ENCODE measurements at regions not wholly inside any gene's neighbourhood (a gene's known extent, or its start where the extent isn't known, plus 50 kb on each side); places are given as distances from the start of the nearest gene placed in this dataset.

GRCh38 chr4:27574743-27575142 lies 714.1 kb downstream of the STIM2 start:
- no peaks in the 10 kb centered on the region for H3K36me3 ChIP-seq (ENCODE audit: control insufficient read depth, insufficient read depth, low read length)
- no peak for TF ChIP-seq CTCF (IDR thresholded peaks at IDR 0.05; ENCODE audit: insufficient read depth, low read length, poor library complexity, severe bottlenecking)
- no peaks in the 10 kb centered on the region for H3K27me3 ChIP-seq (replicated peaks; ENCODE audit: control insufficient read depth, insufficient read depth, low read length)
- H3K4me3 ChIP-seq (replicated peaks; ENCODE audit: low read depth, low read length) = no peak overlapping the region
- no peak for DNase-seq (ENCODE audit: extremely low read depth, insufficient read length)

GRCh38 chr4:27577951-27578350 lies 717.3 kb downstream of the STIM2 start:
- DNase-seq (ENCODE audit: extremely low read depth, insufficient read length) = no peak
- H3K36me3 ChIP-seq (ENCODE audit: control insufficient read depth, insufficient read depth, low read length) = no peaks in the 10 kb centered on the region
- H3K4me3 ChIP-seq (replicated peaks; ENCODE audit: low read depth, low read length) = no peak overlapping the region
- no peaks in the 10 kb centered on the region for H3K27me3 ChIP-seq (replicated peaks; ENCODE audit: control insufficient read depth, insufficient read depth, low read length)
- TF ChIP-seq CTCF (IDR thresholded peaks at IDR 0.05; ENCODE audit: insufficient read depth, low read length, poor library complexity, severe bottlenecking) = no peak

GRCh38 chr4:27592738-27593137 lies 732.1 kb downstream of the STIM2 start:
- TF ChIP-seq CTCF (IDR thresholded peaks at IDR 0.05; ENCODE audit: insufficient read depth, low read length, poor library complexity, severe bottlenecking) = no peak
- H3K27me3 ChIP-seq (replicated peaks; ENCODE audit: control insufficient read depth, insufficient read depth, low read length) = no peaks in the 10 kb centered on the region
- no peaks in the 10 kb centered on the region for H3K36me3 ChIP-seq (ENCODE audit: control insufficient read depth, insufficient read depth, low read length)
- no peak overlapping the region for H3K4me3 ChIP-seq (replicated peaks; ENCODE audit: low read depth, low read length)
- no peak for DNase-seq (ENCODE audit: extremely low read depth, insufficient read length)

GRCh38 chr4:27594922-27595321 lies 734.3 kb downstream of the STIM2 start:
- Histone ChIP-seq H3K4me3 (replicated peaks; ENCODE audit: low read depth, low read length) (no peak overlapping the region), H3K27me3 (replicated peaks; ENCODE audit: control insufficient read depth, insufficient read depth, low read length) (no peaks in the 10 kb centered on the region), H3K36me3 (ENCODE audit: control insufficient read depth, insufficient read depth, low read length) (no peaks in the 10 kb centered on the region)
- TF ChIP-seq CTCF (IDR thresholded peaks at IDR 0.05; ENCODE audit: insufficient read depth, low read length, poor library complexity, severe bottlenecking) = no peak
- no peak for DNase-seq (ENCODE audit: extremely low read depth, insufficient read length)

- no peak for DNase-seq (ENCODE audit: extremely low read depth, insufficient read length)
- no peaks in the 10 kb centered on the region for H3K27me3 ChIP-seq (replicated peaks; ENCODE audit: control insufficient read depth, insufficient read depth, low read length)
- no peaks in the 10 kb centered on the region for H3K36me3 ChIP-seq (ENCODE audit: control insufficient read depth, insufficient read depth, low read length)
- no peak overlapping the region for H3K4me3 ChIP-seq (replicated peaks; ENCODE audit: low read depth, low read length)
- no peak for TF ChIP-seq CTCF (IDR thresholded peaks at IDR 0.05; ENCODE audit: insufficient read depth, low read length, poor library complexity, severe bottlenecking)
These were observed 735.1 kb downstream of the STIM2 start for GRCh38 chr4:27595571-27596360.
